ENCODE measurements at regions not wholly inside any gene's neighbourhood (a gene's known extent, or its start where the extent isn't known, plus 50 kb on each side); places are given as distances from the start of the nearest gene placed in this dataset.

DNA sequence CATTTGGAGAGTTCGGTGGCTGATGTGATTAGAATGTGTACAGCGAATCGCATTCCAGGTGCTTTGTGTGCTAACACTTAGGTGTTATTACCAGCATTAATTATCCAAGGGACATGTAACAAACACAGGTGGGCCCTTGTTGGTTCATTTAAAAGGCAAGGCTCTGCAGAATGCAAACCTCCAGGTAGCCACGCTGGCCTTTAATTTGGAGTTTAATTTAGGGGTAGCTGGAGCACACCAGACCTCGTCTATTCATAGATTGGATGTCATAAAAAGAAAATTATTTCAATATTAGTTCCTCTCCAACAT lies 191.1 kb downstream of the MAT2B start:
- TF ChIP-seq TAF1 (conservative IDR thresholded peaks at IDR 0.05): no peak
- TF ChIP-seq, protein P1, sequence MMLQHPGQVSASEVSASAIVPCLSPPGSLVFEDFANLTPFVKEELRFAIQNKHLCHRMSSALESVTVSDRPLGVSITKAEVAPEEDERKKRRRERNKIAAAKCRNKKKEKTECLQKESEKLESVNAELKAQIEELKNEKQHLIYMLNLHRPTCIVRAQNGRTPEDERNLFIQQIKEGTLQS (IDR thresholded peaks at IDR 0.05): no peak
- TF ChIP-seq, protein P2, sequence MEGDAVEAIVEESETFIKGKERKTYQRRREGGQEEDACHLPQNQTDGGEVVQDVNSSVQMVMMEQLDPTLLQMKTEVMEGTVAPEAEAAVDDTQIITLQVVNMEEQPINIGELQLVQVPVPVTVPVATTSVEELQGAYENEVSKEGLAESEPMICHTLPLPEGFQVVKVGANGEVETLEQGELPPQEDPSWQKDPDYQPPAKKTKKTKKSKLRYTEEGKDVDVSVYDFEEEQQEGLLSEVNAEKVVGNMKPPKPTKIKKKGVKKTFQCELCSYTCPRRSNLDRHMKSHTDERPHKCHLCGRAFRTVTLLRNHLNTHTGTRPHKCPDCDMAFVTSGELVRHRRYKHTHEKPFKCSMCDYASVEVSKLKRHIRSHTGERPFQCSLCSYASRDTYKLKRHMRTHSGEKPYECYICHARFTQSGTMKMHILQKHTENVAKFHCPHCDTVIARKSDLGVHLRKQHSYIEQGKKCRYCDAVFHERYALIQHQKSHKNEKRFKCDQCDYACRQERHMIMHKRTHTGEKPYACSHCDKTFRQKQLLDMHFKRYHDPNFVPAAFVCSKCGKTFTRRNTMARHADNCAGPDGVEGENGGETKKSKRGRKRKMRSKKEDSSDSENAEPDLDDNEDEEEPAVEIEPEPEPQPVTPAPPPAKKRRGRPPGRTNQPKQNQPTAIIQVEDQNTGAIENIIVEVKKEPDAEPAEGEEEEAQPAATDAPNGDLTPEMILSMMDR (IDR thresholded peaks at IDR 0.05; ENCODE audit: low read depth, low read length, missing input control): no peak
- TF ChIP-seq, protein P3, sequence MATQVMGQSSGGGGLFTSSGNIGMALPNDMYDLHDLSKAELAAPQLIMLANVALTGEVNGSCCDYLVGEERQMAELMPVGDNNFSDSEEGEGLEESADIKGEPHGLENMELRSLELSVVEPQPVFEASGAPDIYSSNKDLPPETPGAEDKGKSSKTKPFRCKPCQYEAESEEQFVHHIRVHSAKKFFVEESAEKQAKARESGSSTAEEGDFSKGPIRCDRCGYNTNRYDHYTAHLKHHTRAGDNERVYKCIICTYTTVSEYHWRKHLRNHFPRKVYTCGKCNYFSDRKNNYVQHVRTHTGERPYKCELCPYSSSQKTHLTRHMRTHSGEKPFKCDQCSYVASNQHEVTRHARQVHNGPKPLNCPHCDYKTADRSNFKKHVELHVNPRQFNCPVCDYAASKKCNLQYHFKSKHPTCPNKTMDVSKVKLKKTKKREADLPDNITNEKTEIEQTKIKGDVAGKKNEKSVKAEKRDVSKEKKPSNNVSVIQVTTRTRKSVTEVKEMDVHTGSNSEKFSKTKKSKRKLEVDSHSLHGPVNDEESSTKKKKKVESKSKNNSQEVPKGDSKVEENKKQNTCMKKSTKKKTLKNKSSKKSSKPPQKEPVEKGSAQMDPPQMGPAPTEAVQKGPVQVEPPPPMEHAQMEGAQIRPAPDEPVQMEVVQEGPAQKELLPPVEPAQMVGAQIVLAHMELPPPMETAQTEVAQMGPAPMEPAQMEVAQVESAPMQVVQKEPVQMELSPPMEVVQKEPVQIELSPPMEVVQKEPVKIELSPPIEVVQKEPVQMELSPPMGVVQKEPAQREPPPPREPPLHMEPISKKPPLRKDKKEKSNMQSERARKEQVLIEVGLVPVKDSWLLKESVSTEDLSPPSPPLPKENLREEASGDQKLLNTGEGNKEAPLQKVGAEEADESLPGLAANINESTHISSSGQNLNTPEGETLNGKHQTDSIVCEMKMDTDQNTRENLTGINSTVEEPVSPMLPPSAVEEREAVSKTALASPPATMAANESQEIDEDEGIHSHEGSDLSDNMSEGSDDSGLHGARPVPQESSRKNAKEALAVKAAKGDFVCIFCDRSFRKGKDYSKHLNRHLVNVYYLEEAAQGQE (IDR thresholded peaks at IDR 0.05): no peak

Data from liver (tissue), 3 donors.